IMR-90 (cell line): ENCODE measurements at regions not wholly inside any gene's neighbourhood (a gene's known extent, or its start where the extent isn't known, plus 50 kb on each side); places are given as distances from the start of the nearest gene placed in this dataset.

Source experiments
- ATAC-seq: fragments of 200-7000 bp; cut with Tn5 transposase; 2 replicates; pipeline ENCODE4 v1.9.1; 2020; ENCODE audit warnings: low read depth, mild to moderate bottlenecking, moderate library complexity
- BruUV-seq: library from RNA; stranded (reverse); fragments of 400-500 nt; replicated peaks from 2 replicates; lab custom pipeline; 2021; lab: Mats Ljungman, UMichigan
- CTCF ChIA-PET: fragments of 300-600 bp; formaldehyde crosslinking; extraction: SDS; loops from one replicate; lab custom pipeline; 2021; ENCODE audit warnings: antibody characterized with exemption; lab: Yijun Ruan, JAX
- POLR2A ChIA-PET: fragments of 300-600 bp; sonication (Branson Sonifier 250); formaldehyde crosslinking; loops from one replicate; lab custom pipeline; 2022; ENCODE audit warnings: antibody characterized with exemption; ENCODE audit not compliant: unreplicated experiment; lab: Charles Lee
- DNase-seq: peaks from one replicate; pipeline ENCODE4 v3.0.0; 2013
- H2AFZ ChIP-seq: replicated peaks from 2 replicates; pipeline ENCODE3; 2013; ENCODE audit warnings: low read length, mild to moderate bottlenecking; ENCODE audit not compliant: poor library complexity
- H2AK5ac ChIP-seq: 2 replicates; pipeline ENCODE4 v1.6.1; 2013; ENCODE audit warnings: low read depth, low read length, inconsistent platforms
- H2AK9ac ChIP-seq: replicated peaks from 2 replicates; pipeline ENCODE3; 2013; ENCODE audit warnings: mild to moderate bottlenecking, low read depth, low read length, moderate library complexity; ENCODE audit not compliant: poor library complexity
- H2BK120ac ChIP-seq: 2 replicates; pipeline ENCODE4 v1.6.1; 2013; ENCODE audit warnings: low read depth, low read length, inconsistent platforms
- H2BK15ac ChIP-seq: 3 replicates; pipeline ENCODE4 v1.6.1; 2013; ENCODE audit warnings: low read depth, low read length, inconsistent platforms
- H2BK20ac ChIP-seq: 2 replicates; pipeline ENCODE4 v1.6.1; 2013; ENCODE audit warnings: low read depth, mild to moderate bottlenecking, inconsistent platforms, low read length, moderate library complexity
- H2BK5ac ChIP-seq: 2 replicates; pipeline ENCODE4 v1.6.1; 2013; ENCODE audit warnings: mild to moderate bottlenecking, low read depth, low read length, inconsistent platforms; ENCODE audit not compliant: poor library complexity, severe bottlenecking
- H3K14ac ChIP-seq: replicated peaks from 2 replicates; pipeline ENCODE4 v1.6.1; 2013; ENCODE audit warnings: low read depth, low read length, inconsistent platforms
- H3K18ac ChIP-seq: 2 replicates; pipeline ENCODE4 v1.6.1; 2013; ENCODE audit warnings: low read depth, low read length, control low read depth
- H3K23ac ChIP-seq: 2 replicates; pipeline ENCODE4 v1.6.1; 2013; ENCODE audit warnings: low read depth, low read length, inconsistent platforms
- H3K27ac ChIP-seq: 2 replicates; pipeline ENCODE4 v1.5.1; 2013; ENCODE audit warnings: mild to moderate bottlenecking, control low read depth, low read length; ENCODE audit not compliant: insufficient read depth
- H3K27me3 ChIP-seq: 2 replicates; pipeline ENCODE4 v1.6.1; 2013; ENCODE audit warnings: low read length; ENCODE audit not compliant: control insufficient read depth, insufficient read depth
- H3K36me3 ChIP-seq: 2 replicates; pipeline ENCODE4 v1.6.1; 2013; ENCODE audit warnings: low read length, mixed read lengths; ENCODE audit not compliant: control insufficient read depth, insufficient read depth
- H3K4ac ChIP-seq: 2 replicates; pipeline ENCODE4 v1.6.1; 2013; ENCODE audit warnings: low read depth, low read length, inconsistent platforms
- H3K4me1 ChIP-seq: 2 replicates; pipeline ENCODE4 v1.6.1; 2013; ENCODE audit warnings: low read length, mixed read lengths; ENCODE audit not compliant: control insufficient read depth, insufficient read depth
- H3K4me2 ChIP-seq: 2 replicates; pipeline ENCODE4 v1.6.1; 2013; ENCODE audit warnings: low read depth, mild to moderate bottlenecking, control low read depth, low read length, moderate library complexity
- H3K4me3 ChIP-seq: 2 replicates; pipeline ENCODE4 v1.5.1; 2013; ENCODE audit warnings: low read depth, mild to moderate bottlenecking, control low read depth, low read length, moderate library complexity; ENCODE audit not compliant: insufficient read depth
- H3K56ac ChIP-seq: 2 replicates; pipeline ENCODE4 v1.6.1; 2013; ENCODE audit warnings: low read length, inconsistent platforms; ENCODE audit not compliant: insufficient read depth; ENCODE audit errors: extremely low read depth
- H3K79me1 ChIP-seq, 2 experiments: 2 replicates each; pipeline ENCODE4 v1.6.1; 2013; ENCODE audit warnings: low read length in 2 of 2, inconsistent platforms in 1 of 2, low read depth in 1 of 2
- H3K9ac ChIP-seq: 2 replicates; pipeline ENCODE4 v1.6.1; 2013; ENCODE audit warnings: low read depth, low read length, control low read depth
- H3K9me1 ChIP-seq: 2 replicates; pipeline ENCODE4 v1.6.1; 2013; ENCODE audit warnings: low read length, inconsistent platforms; ENCODE audit not compliant: insufficient read depth
- H3K9me3 ChIP-seq: 2 replicates; pipeline ENCODE4 v1.6.1; 2013; ENCODE audit warnings: low read length; ENCODE audit not compliant: control insufficient read depth, insufficient read depth
- H4K20me1 ChIP-seq: 2 replicates; pipeline ENCODE4 v1.6.1; 2013; ENCODE audit warnings: low read length, inconsistent platforms; ENCODE audit not compliant: insufficient read depth
- H4K5ac ChIP-seq: 2 replicates; pipeline ENCODE4 v1.6.1; 2013; ENCODE audit warnings: mild to moderate bottlenecking, low read depth, low read length, control low read depth
- H4K8ac ChIP-seq, 2 experiments: 2 replicates each; pipeline ENCODE4 v1.6.1; 2013; ENCODE audit warnings: low read depth in 2 of 2, low read length in 2 of 2, control low read depth in 1 of 2, inconsistent platforms in 1 of 2
- H4K91ac ChIP-seq: 2 replicates; pipeline ENCODE4 v1.6.1; 2013; ENCODE audit warnings: low read depth, low read length, inconsistent platforms; ENCODE audit not compliant: insufficient read depth
- BHLHE40 ChIP-seq: fragments of 150-350 bp; IDR thresholded peaks from 2 replicates; pipeline ENCODE4 v1.6.1; 2016; ENCODE audit warnings: mild to moderate bottlenecking, low read depth, low read length
- CEBPB ChIP-seq: IDR thresholded peaks from 2 replicates; pipeline ENCODE4 v1.6.1; 2012; ENCODE audit warnings: low read depth, low read length, improper control_type of control experiment
- CHD1 ChIP-seq: IDR thresholded peaks from 2 replicates; pipeline ENCODE4 v1.6.1; 2012; ENCODE audit warnings: low read depth, low read length, improper control_type of control experiment
- CTCF ChIP-seq: conservative IDR thresholded peaks from 2 replicates; pipeline ENCODE4 v1.5.1; 2012; ENCODE audit warnings: mild to moderate bottlenecking, low read depth, low read length, improper control_type of control experiment
- ELK1 ChIP-seq: fragments of 150-350 bp; IDR thresholded peaks from 2 replicates; pipeline ENCODE4 v1.6.1; 2016; ENCODE audit warnings: low read depth, mild to moderate bottlenecking, low read length, moderate library complexity, borderline replicate concordance
- FOS ChIP-seq: fragments of 150-350 bp; IDR thresholded peaks from 2 replicates; pipeline ENCODE4 v1.6.1; 2016; ENCODE audit warnings: low read depth, low read length
- MAFK ChIP-seq: IDR thresholded peaks from 2 replicates; pipeline ENCODE4 v1.6.1; 2012; ENCODE audit warnings: low read depth, low read length, improper control_type of control experiment
- MAZ ChIP-seq: IDR thresholded peaks from 2 replicates; pipeline ENCODE4 v1.6.1; 2012; ENCODE audit warnings: low read depth, mild to moderate bottlenecking, low read length, improper control_type of control experiment, moderate library complexity, borderline replicate concordance
- MXI1 ChIP-seq: IDR thresholded peaks from 2 replicates; pipeline ENCODE4 v1.6.1; 2012; ENCODE audit warnings: low read depth, mild to moderate bottlenecking, low read length, moderate library complexity, borderline replicate concordance
- NFE2L2 ChIP-seq: fragments of 150-350 bp; IDR thresholded peaks from 2 replicates; pipeline ENCODE4 v1.6.1; 2016; ENCODE audit warnings: low read depth, mild to moderate bottlenecking, low read length
- POLR2A ChIP-seq: IDR thresholded peaks from 2 replicates; pipeline ENCODE4 v1.6.1; 2012; ENCODE audit warnings: mild to moderate bottlenecking, low read depth, low read length
- RAD21 ChIP-seq: IDR thresholded peaks from 2 replicates; pipeline ENCODE4 v1.6.1; 2012; ENCODE audit warnings: low read length, improper control_type of control experiment
- RFX5 ChIP-seq: IDR thresholded peaks from 2 replicates; pipeline ENCODE4 v1.8.0; 2012; ENCODE audit warnings: low read depth, mild to moderate bottlenecking, low read length, moderate library complexity
- SMC3 ChIP-seq: fragments of 150-350 bp; IDR thresholded peaks from 2 replicates; pipeline ENCODE4 v1.6.1; 2016; ENCODE audit warnings: low read depth, mild to moderate bottlenecking, antibody characterized with exemption, low read length, moderate library complexity
- WGBS, 2 experiments: methylation state at CpG; one replicate each; pipeline versions ENCODE4 v1.1.5 to v1.1.7; 2013; ENCODE audit warnings: missing lambda C conversion rate in 2 of 2; ENCODE audit not compliant: insufficient read length in 1 of 2; ENCODE audit errors: extremely low coverage in 2 of 2; 5-methylcytosine and 5-hydroxymethylcytosine counted together
- dilution Hi-C: fragments of 300-500 bp; cut with HindIII; formaldehyde crosslinking; loops from one replicate; pipeline ENCODE4 v1.14.3; 2018; ENCODE audit warnings: low sequenced_read_pairs; ENCODE audit not compliant: unreplicated experiment
- in situ Hi-C: fragments of 300-500 bp; cut with MboI; formaldehyde crosslinking; loops from 3 replicates; pipeline ENCODE4 v1.14.3; 2019; ENCODE audit warnings: low sequenced_read_pairs, inconsistent platforms, mixed read lengths
- intact Hi-C: fragments of 100-400 bp; cut with micrococcal nuclease; formaldehyde crosslinking; loops from 2 replicates; pipeline ENCODE4 v1.10.0; 2022

GRCh38 chr11:44409558-44410236 is 99.8 kb upstream of the ALX4 start:
- no peak for ATAC-seq
- Histone ChIP-seq H2AK9ac (no peak overlapping the region), H4K8ac (no peak overlapping the region), H3K4me2 (no peak overlapping the region), H3K9me1 (no peaks in the 10 kb centered on the region), H3K9me3 (no peaks in the 10 kb centered on the region; the same call in 1 of the 2 replicates), H3K79me1 (no peaks in the 10 kb centered on the region), H3K18ac (no peak overlapping the region), H3K14ac (no peak overlapping the region), H2AK5ac (no peak overlapping the region), H3K27ac (no peak overlapping the region), H3K4me3 (no peak overlapping the region), H2AFZ (no peak overlapping the region), H3K4ac (no peak overlapping the region), H2BK20ac (no peak overlapping the region), H2BK5ac (no peak overlapping the region), H3K23ac (no peak overlapping the region), H4K5ac (no peak overlapping the region), H3K36me3 (no peaks in the 10 kb centered on the region), H3K56ac (no peak overlapping the region), H3K27me3 (peaks cover 11% of the 10 kb centered on the region), H4K20me1 (no peaks in the 10 kb centered on the region), H2BK15ac (no peak overlapping the region), H2BK120ac (no peak overlapping the region), H4K91ac (no peak overlapping the region), H3K9ac (no peak overlapping the region), H3K4me1 (no peaks in the 10 kb centered on the region)
- WGBS, 2 experiments, result 30% methylated on average over 4 of the region's 9 CpGs; no CpG with 5 or more reads in 1 of the 2 experiments
- ChIA-PET CTCF (no interaction called here), POLR2A (no interaction called here)
- in situ Hi-C loops (no loop called here), dilution Hi-C loops (no loop called here), intact Hi-C loops (no loop called here)
- no TSS peak for BruUV-seq
- TF ChIP-seq SMC3 (no peak), RAD21 (no peak), CHD1 (no peak), FOS (no peak), POLR2A (no peak), BHLHE40 (no peak), ELK1 (no peak), NFE2L2 (no peak), CTCF (no peak), MXI1 (no peak), CEBPB (no peak), RFX5 (no peak), MAFK (no peak), MAZ (no peak)
- DNase-seq, result no peak
